Activated CD4-positive, CD25-positive, alpha-beta regulatory T cell treated with anti-CD3 and anti-CD28 coated beads, Interleukin-2, amount 50 U/mL, for 16 hours (primary cell): ENCODE measurements at regions not wholly inside any gene's neighbourhood (a gene's known extent, or its start where the extent isn't known, plus 50 kb on each side); places are given as distances from the start of the nearest gene placed in this dataset.
"Not testable (repeated sequence)": the region's sequence is repeated elsewhere in the genome, so short reads cannot be mapped to it uniquely, and the experiment has no call there.

Experiments
- DNase-seq: peaks from one replicate; pipeline ENCODE4 v3.0.0-alpha.2; 2020; ENCODE audit warnings: low read depth, low spot score

- DNase-seq: no peak
Observed at GRCh38 chr6:85085875-85086274, 321.5 kb upstream of the TBX18 start.

DNA sequence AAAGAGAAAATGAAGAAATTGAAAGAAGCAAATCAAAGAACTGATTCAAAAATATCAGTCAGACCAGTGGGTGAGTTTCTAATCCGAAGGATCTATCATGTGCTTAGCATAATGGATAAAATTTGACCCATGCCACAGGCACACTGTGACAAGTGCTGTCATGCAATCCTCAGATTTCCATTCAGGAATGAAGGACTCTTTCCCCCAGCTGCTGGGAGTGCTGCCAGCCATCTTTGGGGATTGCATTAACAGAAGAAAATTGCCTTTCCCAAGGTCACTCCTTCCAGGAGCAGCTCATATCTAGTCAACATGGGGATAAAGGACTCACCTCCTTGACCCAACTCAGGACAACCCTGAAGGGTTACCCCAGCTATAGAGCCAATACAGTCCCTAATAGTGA lies 316.7 kb upstream of the TBX18 start:
- no peak for DNase-seq

GRCh38 chr6:85079761-85080160 lies 315.4 kb upstream of the TBX18 start:
- DNase-seq: no peak

GRCh38 chr6:85078058-85078457 lies 313.7 kb upstream of the TBX18 start:
- no peak for DNase-seq

- no peak for DNase-seq
Observed at GRCh38 chr6:85077098-85077497, 312.7 kb upstream of the TBX18 start.

- not testable (repeated sequence) for DNase-seq
Observed at GRCh38 chr6:85071845-85072244, 307.4 kb upstream of the TBX18 start.

- DNase-seq: no peak
Observed at GRCh38 chr6:85069577-85069976, 305.2 kb upstream of the TBX18 start.

DNA sequence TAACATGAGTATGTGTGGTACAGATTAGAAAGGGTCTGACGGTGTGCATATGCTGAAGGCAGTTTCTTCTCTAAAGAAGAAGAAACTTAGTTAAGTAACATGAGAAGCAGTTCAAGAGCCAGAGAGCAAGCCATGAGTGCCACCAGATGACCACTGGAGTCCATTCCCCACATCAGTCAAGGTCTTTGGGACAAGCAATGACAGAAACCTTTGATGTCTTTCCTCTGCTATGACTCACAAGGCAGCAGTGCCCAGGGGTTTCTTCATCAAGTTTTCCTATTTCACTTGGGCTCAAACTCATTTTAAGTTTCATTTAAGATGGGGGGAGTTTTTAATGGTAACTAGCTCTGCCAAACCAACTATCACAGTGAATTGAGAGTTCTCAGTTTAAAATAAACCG lies 303.8 kb upstream of the TBX18 start:
- no peak for DNase-seq

GRCh38 chr6:85066266-85066665 lies 301.9 kb upstream of the TBX18 start:
- DNase-seq: no peak

- DNase-seq: no peak
Observed at GRCh38 chr6:85065831-85066230, 301.4 kb upstream of the TBX18 start.

DNA sequence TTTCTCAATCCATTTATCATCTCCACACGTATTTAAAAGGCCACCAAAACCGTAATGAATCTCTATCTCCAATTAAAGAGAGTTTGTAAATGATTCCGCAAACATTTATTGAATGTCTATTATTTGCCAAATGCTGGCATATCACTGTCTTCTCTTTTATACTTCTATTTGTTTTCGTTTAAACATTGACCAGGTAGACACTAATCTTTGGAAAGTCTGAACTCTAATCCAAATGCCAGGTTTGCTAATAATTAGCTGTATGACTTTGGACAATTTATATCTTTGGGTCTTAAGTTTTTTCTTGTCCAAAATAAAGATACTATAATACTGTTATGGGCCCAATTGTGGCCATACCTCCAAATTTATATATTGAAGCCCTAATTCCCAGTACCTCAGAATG lies 299.2 kb upstream of the TBX18 start:
- DNase-seq: no peak

- no peak for DNase-seq
Observed at GRCh38 chr6:85062884-85063283, 298.5 kb upstream of the TBX18 start.

DNA sequence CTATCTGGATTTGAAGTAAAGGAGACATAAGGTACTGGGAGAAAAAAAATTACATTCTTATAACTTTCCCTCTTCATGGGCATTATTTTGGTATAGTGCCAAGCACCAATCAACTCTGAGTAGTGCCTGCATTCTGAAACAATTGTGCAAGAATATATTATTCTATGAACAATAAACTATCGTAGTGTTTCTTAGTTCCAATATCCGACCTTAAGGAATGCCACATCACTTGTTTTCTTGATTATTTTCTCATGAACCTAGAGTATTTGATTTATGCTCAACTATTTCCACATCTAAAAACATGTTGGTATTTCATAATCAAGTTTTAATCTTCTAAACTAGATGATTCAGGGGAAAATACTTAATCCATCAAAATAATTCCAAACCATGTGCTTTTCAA lies 294.4 kb upstream of the TBX18 start:
- DNase-seq: no peak

- DNase-seq: no peak
Observed at GRCh38 chr6:85050149-85050548, 285.8 kb upstream of the TBX18 start.

- DNase-seq: no peak
Observed at GRCh38 chr6:85049282-85049681, 284.9 kb upstream of the TBX18 start.

DNA sequence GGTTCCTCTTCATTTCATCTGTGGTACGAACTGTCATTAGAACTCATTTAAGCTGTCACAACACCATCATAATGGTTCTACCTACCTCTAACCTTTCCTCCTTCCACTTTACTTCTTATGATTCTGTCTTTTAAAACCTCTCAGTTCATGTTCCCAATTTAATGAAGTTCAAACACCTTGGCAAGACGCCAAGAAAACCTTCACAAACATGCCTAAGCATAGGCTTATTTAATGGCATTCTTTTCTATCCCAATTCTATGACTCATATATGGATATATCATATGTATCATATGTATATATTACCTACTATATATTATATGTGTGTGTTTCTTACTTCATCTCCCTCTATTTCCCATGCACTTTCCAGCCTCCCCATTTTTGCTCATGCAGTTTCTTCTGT lies 283.4 kb upstream of the TBX18 start:
- no peak for DNase-seq

GRCh38 chr6:85045767-85046166 lies 281.4 kb upstream of the TBX18 start:
- DNase-seq: not testable (repeated sequence)

DNA sequence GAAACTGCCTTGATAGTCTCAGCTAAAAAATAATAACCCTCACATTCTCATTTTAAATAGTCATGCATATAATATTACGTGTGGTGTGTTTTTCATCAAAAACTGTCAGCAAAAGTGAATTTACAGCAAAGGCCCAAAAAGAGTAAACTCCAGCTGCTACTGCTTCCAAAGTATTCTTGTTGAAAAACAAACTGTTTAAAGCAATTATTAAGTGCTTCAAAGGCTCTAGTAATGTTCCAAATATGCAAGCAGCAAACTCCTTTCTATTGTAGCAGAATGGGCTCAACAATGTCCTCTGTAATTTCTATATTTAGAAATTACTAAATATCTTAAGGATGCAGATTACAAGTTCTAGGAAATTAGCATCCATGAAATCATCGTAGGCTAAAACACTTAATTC lies 280.0 kb upstream of the TBX18 start:
- DNase-seq: no peak

DNA sequence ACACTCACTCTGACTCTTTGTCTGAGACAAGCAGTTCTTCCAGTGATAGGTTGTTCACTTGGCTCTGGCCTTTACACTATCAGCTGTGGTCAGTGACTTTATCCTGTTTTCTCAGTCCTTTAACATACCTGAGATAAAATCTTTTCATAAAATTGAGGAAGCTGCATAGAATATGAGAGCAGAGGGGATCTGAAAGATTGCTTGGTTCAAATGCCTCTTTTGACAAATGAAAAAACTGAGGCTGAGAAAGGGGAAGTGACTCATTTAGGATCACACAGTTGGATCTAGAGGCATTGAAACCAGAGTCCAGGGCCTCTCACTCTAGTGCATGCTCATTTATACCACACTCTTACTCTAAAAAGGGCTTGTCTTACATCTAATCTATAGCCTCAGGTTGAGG lies 277.0 kb upstream of the TBX18 start:
- no peak for DNase-seq

DNA sequence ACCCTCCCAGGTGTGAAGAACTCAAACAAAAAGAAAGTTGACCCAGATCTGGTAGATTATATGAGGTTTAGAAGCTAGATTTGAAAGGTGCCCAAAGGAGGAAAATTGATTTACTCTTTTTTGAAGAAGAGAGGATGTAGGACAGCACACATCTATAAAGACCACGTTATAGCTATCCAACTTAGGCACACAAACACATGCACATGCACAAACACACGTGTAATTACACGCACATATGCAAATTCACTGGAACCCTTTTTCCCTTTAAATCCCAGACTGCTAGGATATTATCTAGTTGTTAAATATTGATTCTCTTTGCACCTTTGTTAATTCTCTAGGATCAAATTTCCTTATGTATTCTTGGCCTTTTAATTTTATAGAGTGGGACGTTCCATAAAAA lies 272.8 kb upstream of the TBX18 start:
- DNase-seq: no peak

DNA sequence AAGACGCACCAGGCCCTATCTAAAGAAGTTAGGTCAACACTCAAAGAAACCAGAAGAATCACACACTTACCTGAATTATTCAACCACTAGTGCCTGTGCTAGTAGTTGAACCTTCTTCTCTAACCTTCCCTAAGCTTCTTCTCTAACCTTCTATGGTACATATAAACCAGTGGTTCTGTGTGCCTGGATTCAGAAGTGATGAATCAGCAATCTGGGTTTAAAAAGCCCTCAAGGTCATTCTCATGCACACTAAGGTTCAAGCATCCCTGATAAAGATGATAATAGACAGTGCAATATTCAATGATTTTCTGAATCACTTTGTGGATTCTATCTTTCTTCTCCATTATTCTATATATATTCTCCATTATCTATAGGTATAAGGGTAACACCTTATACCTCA lies 271.4 kb upstream of the TBX18 start:
- no peak for DNase-seq

DNA sequence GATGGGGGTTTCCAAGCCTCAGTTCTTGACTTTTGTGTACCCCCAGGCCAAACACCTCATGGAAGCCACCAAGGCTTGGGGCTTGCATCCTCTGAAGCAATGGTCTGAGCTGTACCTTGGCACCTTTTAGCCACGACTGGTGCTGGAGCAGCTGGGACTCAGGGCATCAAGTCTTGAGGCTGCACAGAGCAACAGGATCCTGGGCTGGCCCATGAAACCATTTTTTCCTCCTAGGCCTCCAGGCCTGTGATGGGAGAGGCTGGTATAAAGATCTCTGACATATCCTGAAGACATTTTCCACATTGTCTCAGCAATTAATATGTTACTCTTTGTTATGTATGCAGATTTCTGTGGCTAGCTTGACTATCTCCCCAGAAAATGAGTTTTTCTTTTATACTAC lies 269.1 kb upstream of the TBX18 start:
- no peak for DNase-seq

- DNase-seq: no peak
Observed at GRCh38 chr6:85026021-85026420, 261.6 kb upstream of the TBX18 start.

DNA sequence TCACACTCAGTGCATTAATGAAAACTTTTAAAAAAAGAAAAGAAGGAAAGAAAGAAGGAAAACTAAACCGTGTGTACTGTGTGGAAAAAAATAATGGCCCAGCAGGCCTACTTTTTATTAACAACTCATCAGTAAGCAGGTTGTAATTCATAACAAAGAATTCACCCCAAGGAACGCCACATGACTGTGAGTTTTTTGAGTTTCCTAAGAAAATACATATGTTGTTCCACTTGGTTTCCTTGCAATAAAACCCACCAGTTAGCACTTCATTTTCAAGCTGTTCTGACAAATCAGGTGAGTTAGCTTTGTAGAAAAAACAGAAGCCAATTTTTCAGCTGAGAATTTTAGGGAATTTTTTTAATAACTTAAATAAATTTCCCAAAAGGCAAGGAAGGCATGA lies 259.3 kb upstream of the TBX18 start:
- DNase-seq: no peak

- DNase-seq: no peak
Observed at GRCh38 chr6:85017352-85017751, 253.0 kb upstream of the TBX18 start.
